ENCODE measurements at regions not wholly inside any gene's neighbourhood (a gene's known extent, or its start where the extent isn't known, plus 50 kb on each side); places are given as distances from the start of the nearest gene placed in this dataset.

GRCh38 chr10:104574427-104574826 is 66.7 kb upstream of the SORCS3 start:
- ATAC-seq (no peak), DNase-seq (ENCODE audit: low read depth, low spot score) (no peak)
- POLR2A ChIA-PET, result no interaction called here
- TF ChIP-seq CBX3 (IDR thresholded peaks at IDR 0.05; ENCODE audit: low read depth) (no peak), ELF1 (IDR thresholded peaks at IDR 0.05; ENCODE audit: borderline replicate concordance, low read depth) (no peak), POLR2AphosphoS5 (IDR thresholded peaks at IDR 0.05; ENCODE audit: low read depth, low read length) (no peak), CTCF (IDR thresholded peaks at IDR 0.05 in 2 of 3, conservative IDR thresholded peaks at IDR 0.05 in 1 of 3; ENCODE audit: borderline replicate concordance in 1 of 3, insufficient read depth in 1 of 3, low read depth in 2 of 3, low read length in 2 of 3) (no peak), EZH2 (IDR thresholded peaks at IDR 0.05) (no peak), MAX (IDR thresholded peaks at IDR 0.05) (no peak)
- Histone ChIP-seq H3K4me1 (ENCODE audit: control insufficient read depth in 1 of 2, insufficient read depth in 2 of 2, low read length in 2 of 2) (no peaks in the 10 kb centered on the region), H3K4me2 (ENCODE audit: low read length) (no peak overlapping the region), H3K27me3 (ENCODE audit: insufficient read depth, low read length) (peaks cover 46% of the 10 kb centered on the region), H3K9me2 (ENCODE audit: insufficient read depth) (no peaks in the 10 kb centered on the region), H3K9me3 (ENCODE audit: control insufficient read depth in 1 of 2, insufficient read depth in 1 of 2, low read depth in 1 of 2, low read length in 2 of 2) (peaks cover 0 to 6% of the 10 kb centered on the region in 2 experiments; a peak in 1 of 4 replicates), H3K9ac (ENCODE audit: low read length) (no peak overlapping the region), H3K36me3 (ENCODE audit: control insufficient read depth in 1 of 2, insufficient read depth in 2 of 2, low read length in 2 of 2) (no peaks in the 10 kb centered on the region), H3K4me3 (replicated peaks in 1 of 2; ENCODE audit: low read depth in 1 of 2, low read length in 2 of 2) (no peak overlapping the region), H2AFZ (ENCODE audit: low read depth, low read length, poor library complexity, severe bottlenecking) (no peak overlapping the region), H4K20me1 (ENCODE audit: insufficient read depth) (no peaks in the 10 kb centered on the region), H3K27ac (ENCODE audit: low read depth, low read length) (no peak overlapping the region), H3K79me2 (ENCODE audit: insufficient read depth, low read length) (no peaks in the 10 kb centered on the region)
- no TSS peak for BruUV-seq (replicated peaks)
- intact Hi-C loops (cut with micrococcal nuclease), result no loop called here
- CTCF ChIA-PET, result no interaction called here
- RAD21 ChIA-PET (ENCODE audit: low non-redundant PET in 1 of 2, low total read pairs in 2 of 2, uncharacterized antibody in 2 of 2, unreplicated experiment in 2 of 2), result no interaction called here

DNA sequence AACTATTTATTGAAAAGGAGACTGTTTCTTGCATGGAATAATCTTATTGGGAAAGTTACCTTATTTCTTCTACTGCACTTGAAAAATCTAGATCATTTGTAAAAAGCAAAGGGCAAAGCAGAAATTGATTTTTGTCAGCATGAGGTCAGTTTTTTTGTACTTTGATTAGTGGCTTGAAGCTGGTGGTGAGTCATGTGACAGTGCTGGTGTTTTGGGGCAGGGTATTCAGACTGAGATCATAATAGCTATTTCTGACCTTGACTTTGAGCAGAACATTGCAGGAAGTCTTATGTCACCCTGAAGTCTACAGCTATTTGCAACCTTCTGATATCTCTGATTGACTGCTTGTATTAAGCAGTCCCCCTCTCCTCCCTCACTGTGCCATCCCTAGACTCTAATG is 66.3 kb upstream of the SORCS3 start:
- Histone ChIP-seq H3K4me1 (ENCODE audit: control insufficient read depth in 1 of 2, insufficient read depth in 2 of 2, low read length in 2 of 2) (no peaks in the 10 kb centered on the region), H3K9me3 (ENCODE audit: control insufficient read depth in 1 of 2, insufficient read depth in 1 of 2, low read depth in 1 of 2, low read length in 2 of 2) (peaks cover 0 to 2% of the 10 kb centered on the region in 2 experiments; a peak in 1 of 4 replicates), H3K4me3 (replicated peaks in 1 of 2; ENCODE audit: low read depth in 1 of 2, low read length in 2 of 2) (no peak overlapping the region), H3K9ac (ENCODE audit: low read length) (no peak overlapping the region), H3K36me3 (ENCODE audit: control insufficient read depth in 1 of 2, insufficient read depth in 2 of 2, low read length in 2 of 2) (no peaks in the 10 kb centered on the region), H3K4me2 (ENCODE audit: low read length) (no peak overlapping the region), H3K27ac (ENCODE audit: low read depth, low read length) (no peak overlapping the region), H3K27me3 (ENCODE audit: insufficient read depth, low read length) (peaks cover 46% of the 10 kb centered on the region), H3K9me2 (ENCODE audit: insufficient read depth) (no peaks in the 10 kb centered on the region), H2AFZ (ENCODE audit: low read depth, low read length, poor library complexity, severe bottlenecking) (no peak overlapping the region), H4K20me1 (ENCODE audit: insufficient read depth) (no peaks in the 10 kb centered on the region), H3K79me2 (ENCODE audit: insufficient read depth, low read length) (no peaks in the 10 kb centered on the region)
- ChIA-PET CTCF (no interaction called here), POLR2A (no interaction called here), RAD21 (ENCODE audit: low non-redundant PET in 1 of 2, low total read pairs in 2 of 2, uncharacterized antibody in 2 of 2, unreplicated experiment in 2 of 2) (no interaction called here)
- BruUV-seq (replicated peaks), result no TSS peak
- DNase-seq (ENCODE audit: low read depth, low spot score) (no peak), ATAC-seq (no peak)
- intact Hi-C loops (cut with micrococcal nuclease), result no loop called here
- TF ChIP-seq EZH2phosphoT487 (IDR thresholded peaks at IDR 0.05; ENCODE audit: borderline replicate concordance) (no peak), POLR2A (IDR thresholded peaks at IDR 0.05; ENCODE audit: borderline replicate concordance, extremely low read depth, insufficient read depth, insufficient read length) (no peak), SRF (IDR thresholded peaks at IDR 0.05; ENCODE audit: low read depth) (no peak), JUND (IDR thresholded peaks at IDR 0.05) (no peak), SP1 (IDR thresholded peaks at IDR 0.05; ENCODE audit: low read depth) (no peak), ATF3 (IDR thresholded peaks at IDR 0.05) (no peak), TCF7L2 (IDR thresholded peaks at IDR 0.05; ENCODE audit: borderline replicate concordance, extremely low read depth, insufficient read depth, insufficient read length) (no peak), ZFX (IDR thresholded peaks at IDR 0.05) (no peak), SIN3A (IDR thresholded peaks at IDR 0.05; ENCODE audit: low read depth) (no peak), YY1 (IDR thresholded peaks at IDR 0.05; ENCODE audit: extremely low read depth, insufficient replicate concordance, low read depth, low read length) (no peak)
- TF ChIP-seq, protein P1, sequence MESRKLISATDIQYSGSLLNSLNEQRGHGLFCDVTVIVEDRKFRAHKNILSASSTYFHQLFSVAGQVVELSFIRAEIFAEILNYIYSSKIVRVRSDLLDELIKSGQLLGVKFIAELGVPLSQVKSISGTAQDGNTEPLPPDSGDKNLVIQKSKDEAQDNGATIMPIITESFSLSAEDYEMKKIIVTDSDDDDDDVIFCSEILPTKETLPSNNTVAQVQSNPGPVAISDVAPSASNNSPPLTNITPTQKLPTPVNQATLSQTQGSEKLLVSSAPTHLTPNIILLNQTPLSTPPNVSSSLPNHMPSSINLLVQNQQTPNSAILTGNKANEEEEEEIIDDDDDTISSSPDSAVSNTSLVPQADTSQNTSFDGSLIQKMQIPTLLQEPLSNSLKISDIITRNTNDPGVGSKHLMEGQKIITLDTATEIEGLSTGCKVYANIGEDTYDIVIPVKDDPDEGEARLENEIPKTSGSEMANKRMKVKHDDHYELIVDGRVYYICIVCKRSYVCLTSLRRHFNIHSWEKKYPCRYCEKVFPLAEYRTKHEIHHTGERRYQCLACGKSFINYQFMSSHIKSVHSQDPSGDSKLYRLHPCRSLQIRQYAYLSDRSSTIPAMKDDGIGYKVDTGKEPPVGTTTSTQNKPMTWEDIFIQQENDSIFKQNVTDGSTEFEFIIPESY (IDR thresholded peaks at IDR 0.05; ENCODE audit: extremely low read depth, insufficient replicate concordance, low read length), result no peak
